IMR-90 (cell line): ENCODE measurements at regions not wholly inside any gene's neighbourhood (a gene's known extent, or its start where the extent isn't known, plus 50 kb on each side); places are given as distances from the start of the nearest gene placed in this dataset.

Experiments used
- CHD1 ChIP-seq: IDR thresholded peaks from 2 replicates; pipeline ENCODE4 v1.6.1; 2012; ENCODE audit warnings: low read depth, low read length, improper control_type of control experiment
- CTCF ChIP-seq: conservative IDR thresholded peaks from 2 replicates; pipeline ENCODE4 v1.5.1; 2012; ENCODE audit warnings: mild to moderate bottlenecking, low read depth, low read length, improper control_type of control experiment
- MAZ ChIP-seq: IDR thresholded peaks from 2 replicates; pipeline ENCODE4 v1.6.1; 2012; ENCODE audit warnings: low read depth, mild to moderate bottlenecking, low read length, improper control_type of control experiment, moderate library complexity, borderline replicate concordance
- NFE2L2 ChIP-seq: fragments of 150-350 bp; IDR thresholded peaks from 2 replicates; pipeline ENCODE4 v1.6.1; 2016; ENCODE audit warnings: low read depth, mild to moderate bottlenecking, low read length
- POLR2A ChIP-seq: IDR thresholded peaks from 2 replicates; pipeline ENCODE4 v1.6.1; 2012; ENCODE audit warnings: mild to moderate bottlenecking, low read depth, low read length
- RAD21 ChIP-seq: IDR thresholded peaks from 2 replicates; pipeline ENCODE4 v1.6.1; 2012; ENCODE audit warnings: low read length, improper control_type of control experiment
- SMC3 ChIP-seq: fragments of 150-350 bp; IDR thresholded peaks from 2 replicates; pipeline ENCODE4 v1.6.1; 2016; ENCODE audit warnings: low read depth, mild to moderate bottlenecking, antibody characterized with exemption, low read length, moderate library complexity

- TF ChIP-seq POLR2A (no peak), CTCF (no peak), SMC3 (no peak), MAZ (no peak), CHD1 (no peak), RAD21 (no peak), NFE2L2 (no peak)
Measured at GRCh38 chr4:185895351-185895750, 83.4 kb upstream of the SORBS2 start.
